AG08395 (cell line): ENCODE measurements at regions not wholly inside any gene's neighbourhood (a gene's known extent, or its start where the extent isn't known, plus 50 kb on each side); places are given as distances from the start of the nearest gene placed in this dataset.

ENCODE experiments used
- DNase-seq: peaks from one replicate; pipeline ENCODE4 v3.0.0; 2012; ENCODE audit warnings: mixed read lengths, low spot score

DNA sequence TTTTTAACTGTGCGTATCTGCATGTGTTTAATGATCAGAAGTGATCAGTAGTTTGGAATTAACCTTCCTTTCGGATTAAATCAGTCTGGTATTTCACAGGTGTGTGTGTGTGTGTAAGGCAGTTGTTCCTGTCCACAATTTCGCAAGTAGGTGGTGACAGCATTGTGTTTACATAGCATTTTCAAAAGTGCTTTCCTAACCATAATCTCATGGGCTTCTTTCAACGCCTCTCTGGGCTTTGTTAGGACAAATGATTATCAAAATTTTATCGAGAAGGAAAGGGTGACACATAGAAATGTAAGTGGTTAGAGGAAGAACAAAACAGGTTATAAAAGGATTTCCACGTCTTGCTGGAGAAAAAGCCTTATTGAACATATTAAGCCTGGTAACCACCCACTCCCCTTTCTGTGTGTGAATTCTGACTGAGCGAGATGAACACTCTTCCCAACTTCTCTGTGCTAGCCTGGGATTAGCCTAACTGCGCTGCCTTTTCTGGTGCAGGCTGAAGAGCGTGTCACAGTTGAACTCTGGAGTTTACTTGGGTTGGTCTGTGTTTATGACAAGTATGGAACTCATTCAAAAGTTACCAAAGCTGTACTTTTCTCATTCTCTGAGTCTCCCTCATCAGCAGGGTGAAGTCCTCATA lies 292.3 kb upstream of the PITRM1 start:
- DNase-seq: no peak

- no peak for DNase-seq
Observed at GRCh38 chr10:3460420-3461128, 288.0 kb upstream of the PITRM1 start.

GRCh38 chr10:3455385-3456334 lies 283.1 kb upstream of the PITRM1 start:
- no peak for DNase-seq

DNA sequence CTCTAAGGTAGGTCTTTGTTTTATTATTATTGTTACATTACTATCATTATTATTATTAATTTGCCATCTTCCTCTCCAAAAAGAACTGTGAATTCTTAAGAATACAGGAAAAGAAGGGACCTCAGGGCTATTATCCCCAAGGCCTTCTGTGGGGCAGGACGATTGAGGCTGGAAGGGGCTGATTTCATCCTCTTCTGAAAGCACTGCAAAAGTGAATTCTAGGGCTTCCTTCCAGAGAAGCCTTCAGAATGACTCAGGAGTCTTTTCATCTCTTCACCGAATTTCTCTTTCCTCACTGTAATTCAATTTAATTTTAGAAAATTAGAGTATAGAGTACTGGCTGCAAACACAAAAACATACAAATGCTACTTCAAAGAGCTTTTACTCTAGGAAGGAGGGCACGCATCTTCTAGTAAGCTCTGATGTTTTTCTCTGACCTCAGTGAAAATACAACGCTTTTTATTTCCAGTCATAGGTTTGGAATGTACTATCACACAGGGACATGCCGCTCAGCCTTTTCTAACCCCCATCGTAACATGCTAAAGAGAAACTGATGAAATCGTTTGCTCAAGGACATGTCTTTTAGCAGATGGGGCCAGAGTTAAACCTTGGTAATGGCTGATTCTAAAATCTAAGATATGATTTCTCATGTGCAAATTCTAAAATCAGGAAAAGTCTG lies 280.2 kb upstream of the PITRM1 start:
- peak; percentile 70 for DNase-seq

GRCh38 chr10:3452173-3452626 lies 279.6 kb upstream of the PITRM1 start:
- DNase-seq: peak; percentile 73

- peak; percentile 22 for DNase-seq
Observed at GRCh38 chr10:3451516-3452172, 279.1 kb upstream of the PITRM1 start.

DNA sequence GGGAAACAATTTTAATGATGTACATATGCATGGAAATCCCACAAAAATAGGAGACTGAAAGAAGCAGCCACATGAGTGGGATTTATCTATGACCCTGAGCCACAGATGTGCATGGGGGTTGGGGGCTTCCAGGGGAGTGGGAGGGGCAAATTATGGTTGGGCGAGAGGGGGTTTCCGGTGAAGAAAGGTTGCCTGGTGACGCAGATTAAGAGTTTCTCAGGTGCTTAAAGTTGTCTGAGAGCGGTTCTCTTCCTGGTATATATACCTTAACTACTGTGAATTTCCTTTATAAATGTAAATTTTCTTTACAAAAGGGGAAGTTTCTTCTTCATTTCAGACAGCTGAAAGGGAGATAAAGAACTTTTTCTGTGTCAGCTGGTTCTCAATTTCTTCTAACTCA lies 273.6 kb upstream of the PITRM1 start:
- no peak for DNase-seq

GRCh38 chr10:3445648-3446047 lies 273.1 kb upstream of the PITRM1 start:
- peak; percentile 31 for DNase-seq

DNA sequence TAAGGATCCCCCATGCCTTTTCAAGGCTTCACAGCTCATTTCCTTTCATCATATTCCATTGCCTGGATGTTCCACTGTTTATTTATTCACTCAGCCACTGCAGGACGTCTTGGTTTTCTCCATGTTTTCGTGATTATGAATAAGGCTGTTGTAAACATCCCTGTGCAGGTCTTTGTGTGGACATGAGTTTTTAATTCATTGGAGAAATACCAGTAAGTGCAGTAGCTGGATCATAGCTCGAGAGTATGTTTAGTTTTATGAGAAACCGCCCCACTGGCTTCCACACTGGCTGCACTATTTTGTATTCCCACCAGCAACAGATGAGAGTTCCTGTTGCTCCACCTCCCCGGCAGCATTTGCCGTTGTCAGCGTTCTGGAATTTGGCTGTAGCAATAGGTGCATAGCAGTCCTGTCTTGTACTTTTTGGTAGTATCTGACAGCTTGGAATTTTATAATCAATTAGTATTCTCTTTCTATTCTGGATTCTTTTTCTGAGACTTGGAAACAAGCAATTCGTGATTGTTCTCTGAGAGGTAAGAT lies 269.9 kb upstream of the PITRM1 start:
- DNase-seq: no peak

DNA sequence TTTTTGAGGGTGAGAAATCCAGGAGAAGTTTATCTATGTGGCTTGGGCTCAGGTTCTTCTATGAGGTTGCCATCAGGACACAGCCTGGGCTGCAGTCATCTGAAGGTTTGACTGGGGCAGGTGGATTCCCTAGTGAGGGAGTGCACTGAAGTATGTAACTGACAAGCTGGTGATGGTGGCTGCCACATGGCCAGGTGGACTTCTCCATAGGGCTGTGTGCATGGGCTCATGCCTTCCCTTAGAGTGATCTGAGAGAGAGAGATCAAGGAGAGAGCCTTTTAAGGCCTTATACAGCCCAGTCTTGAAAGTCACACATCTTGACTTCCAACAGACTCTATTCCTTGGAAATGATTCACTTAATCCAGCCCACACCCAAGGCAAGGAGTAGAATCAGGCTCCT lies 266.6 kb upstream of the PITRM1 start:
- DNase-seq: no peak

DNA sequence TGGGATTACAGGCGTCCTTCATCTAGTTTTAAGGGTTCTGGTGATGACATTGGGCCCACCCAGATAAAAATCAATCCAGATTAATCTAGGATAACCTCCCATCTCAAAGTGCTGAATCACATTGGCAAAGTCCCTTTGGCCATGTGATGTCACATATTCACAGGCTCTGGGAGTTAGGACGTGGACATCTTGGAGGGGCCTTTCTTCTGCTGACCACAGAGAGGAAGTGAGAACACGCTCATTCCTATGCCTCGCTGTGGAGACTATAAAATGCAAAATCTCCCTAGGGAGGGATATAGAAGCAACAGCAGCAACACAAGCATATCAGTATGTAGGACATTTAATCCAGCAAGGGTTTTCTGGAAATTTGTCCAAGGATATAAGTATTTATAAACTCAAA lies 266.0 kb upstream of the PITRM1 start:
- no peak for DNase-seq

DNA sequence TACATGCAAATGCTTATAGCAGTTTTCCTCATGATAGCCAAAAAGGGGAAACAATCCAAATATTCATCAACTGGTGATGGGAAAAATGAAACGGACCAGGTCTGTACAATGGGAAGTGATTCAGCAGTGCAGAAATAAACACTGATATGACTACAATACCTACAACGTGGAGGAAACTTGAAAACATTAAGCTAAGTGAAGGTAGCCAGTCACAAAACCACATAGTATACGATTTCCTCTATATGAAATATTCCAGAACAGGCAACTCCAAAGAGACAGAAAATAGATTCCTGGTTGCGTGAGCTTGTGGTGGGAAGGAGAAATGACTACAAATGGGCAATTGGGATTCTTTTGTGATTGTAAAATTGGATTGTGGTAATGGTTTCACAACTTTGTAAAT lies 263.1 kb upstream of the PITRM1 start:
- DNase-seq: no peak

GRCh38 chr10:3433988-3434387 lies 261.4 kb upstream of the PITRM1 start:
- no peak for DNase-seq

GRCh38 chr10:3433131-3433530 lies 260.5 kb upstream of the PITRM1 start:
- no peak for DNase-seq

DNA sequence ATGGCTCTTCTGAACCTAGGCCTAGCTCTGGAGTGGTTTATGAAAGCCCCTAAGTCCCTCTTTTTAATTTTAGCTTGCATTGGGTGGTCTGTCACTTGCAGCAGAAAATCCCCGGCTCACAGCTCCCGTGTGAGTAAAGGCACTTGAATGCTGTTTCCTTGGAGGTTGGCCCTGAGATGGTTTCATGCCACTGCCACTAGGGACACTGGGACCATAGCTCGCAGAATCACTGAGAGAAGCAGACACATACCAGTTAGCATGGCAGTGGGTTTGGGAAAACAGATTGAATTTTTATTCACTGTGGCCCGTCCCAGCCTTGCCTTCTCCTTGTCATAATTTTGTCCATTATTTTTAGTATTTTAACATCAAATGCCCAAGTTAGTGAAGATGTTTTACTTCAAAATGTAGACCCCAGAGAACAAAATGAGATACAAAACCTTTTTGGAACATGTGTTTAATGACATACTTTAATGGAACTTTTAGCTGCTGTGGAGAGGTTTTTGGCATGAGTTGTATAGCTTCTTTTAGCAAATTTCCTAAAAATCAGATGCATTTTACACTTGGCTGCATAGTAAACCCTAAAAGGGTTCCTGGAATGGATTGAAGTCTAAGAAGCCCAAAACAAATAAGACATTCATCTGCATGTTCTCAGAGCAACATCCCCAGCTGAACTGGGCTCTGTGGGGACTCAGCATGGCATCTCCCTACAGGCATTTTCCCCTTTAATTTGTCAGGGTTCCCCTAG lies 259.7 kb upstream of the PITRM1 start:
- no peak for DNase-seq

DNA sequence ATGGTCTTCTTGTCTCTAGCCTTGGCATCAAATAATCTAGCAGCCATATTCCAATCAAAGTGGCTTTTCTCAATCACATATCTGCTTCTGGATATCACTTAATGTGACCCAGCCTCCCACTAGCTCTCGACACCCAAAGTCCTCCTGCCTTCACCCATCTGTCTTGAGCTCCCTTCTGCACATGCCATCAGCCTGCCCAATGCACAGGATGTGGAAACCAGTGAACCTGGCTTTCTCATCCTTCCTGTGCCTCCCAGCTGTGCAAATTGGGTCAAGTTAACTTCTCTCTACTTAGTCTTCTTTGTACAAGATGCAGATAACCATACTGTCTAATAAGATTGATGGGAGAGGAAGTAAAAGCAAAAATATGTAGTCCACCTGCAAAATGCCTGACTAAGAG lies 257.9 kb upstream of the PITRM1 start:
- no peak for DNase-seq

- DNase-seq: no peak
Observed at GRCh38 chr10:3429676-3430075, 257.1 kb upstream of the PITRM1 start.

DNA sequence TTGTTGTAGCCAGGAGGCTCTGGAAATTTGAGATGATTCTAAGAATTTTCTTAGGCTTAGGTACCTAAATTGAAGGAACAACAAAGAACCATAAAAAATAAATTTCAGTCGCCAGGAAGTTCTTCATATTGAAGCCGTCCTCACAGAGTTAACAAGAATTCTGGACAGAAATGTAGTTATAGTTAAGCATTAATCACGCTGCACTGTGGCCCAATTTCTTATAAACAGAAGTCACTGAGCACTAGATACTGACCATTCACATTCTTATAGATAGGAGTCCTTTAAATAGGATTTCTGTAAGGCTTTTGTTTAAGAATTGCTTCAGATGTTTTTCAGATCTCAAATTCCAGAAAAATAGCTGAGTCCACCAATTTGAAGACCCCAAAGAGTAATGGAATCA lies 256.2 kb upstream of the PITRM1 start:
- no peak for DNase-seq

- DNase-seq: no peak
Observed at GRCh38 chr10:3427950-3428354, 255.4 kb upstream of the PITRM1 start.

- DNase-seq: peak; percentile 30
Observed at GRCh38 chr10:3427347-3427746, 254.8 kb upstream of the PITRM1 start.
